Lower leg skin (tissue), 3 donors: ENCODE measurements at regions not wholly inside any gene's neighbourhood (a gene's known extent, or its start where the extent isn't known, plus 50 kb on each side); places are given as distances from the start of the nearest gene placed in this dataset.

Experiments
- CTCF ChIP-seq, 3 donors: fragments of 450-650 bp; IDR thresholded peaks; one replicate each; pipeline ENCODE4 v1.5.1; 2016; ENCODE audit warnings: antibody characterized with exemption in 3 of 3, mild to moderate bottlenecking in 3 of 3, moderate library complexity in 2 of 3
- POLR2A ChIP-seq, 2 donors: fragments of 450-650 bp; IDR thresholded peaks; one replicate each; pipeline ENCODE4 v1.6.1; 2016 to 2017; ENCODE audit warnings: antibody characterized with exemption in 2 of 2, mild to moderate bottlenecking in 1 of 2, moderate library complexity in 1 of 2

GRCh38 chr3:94299716-94300115, 236.9 kb downstream of the NSUN3 start:
- TF ChIP-seq CTCF (IDR thresholded peaks at IDR 0.05): no peak
- no peak for TF ChIP-seq POLR2A (IDR thresholded peaks at IDR 0.05)
